Activated CD8-positive, alpha-beta memory T cell treated with anti-CD3 and anti-CD28 coated beads, Interleukin-2, amount 50 U/mL, for 48 hours (primary cell): ENCODE measurements at regions not wholly inside any gene's neighbourhood (a gene's known extent, or its start where the extent isn't known, plus 50 kb on each side); places are given as distances from the start of the nearest gene placed in this dataset.

Source experiments
- DNase-seq: peaks from one replicate; pipeline ENCODE4 v3.0.0-alpha.2; 2020

DNA sequence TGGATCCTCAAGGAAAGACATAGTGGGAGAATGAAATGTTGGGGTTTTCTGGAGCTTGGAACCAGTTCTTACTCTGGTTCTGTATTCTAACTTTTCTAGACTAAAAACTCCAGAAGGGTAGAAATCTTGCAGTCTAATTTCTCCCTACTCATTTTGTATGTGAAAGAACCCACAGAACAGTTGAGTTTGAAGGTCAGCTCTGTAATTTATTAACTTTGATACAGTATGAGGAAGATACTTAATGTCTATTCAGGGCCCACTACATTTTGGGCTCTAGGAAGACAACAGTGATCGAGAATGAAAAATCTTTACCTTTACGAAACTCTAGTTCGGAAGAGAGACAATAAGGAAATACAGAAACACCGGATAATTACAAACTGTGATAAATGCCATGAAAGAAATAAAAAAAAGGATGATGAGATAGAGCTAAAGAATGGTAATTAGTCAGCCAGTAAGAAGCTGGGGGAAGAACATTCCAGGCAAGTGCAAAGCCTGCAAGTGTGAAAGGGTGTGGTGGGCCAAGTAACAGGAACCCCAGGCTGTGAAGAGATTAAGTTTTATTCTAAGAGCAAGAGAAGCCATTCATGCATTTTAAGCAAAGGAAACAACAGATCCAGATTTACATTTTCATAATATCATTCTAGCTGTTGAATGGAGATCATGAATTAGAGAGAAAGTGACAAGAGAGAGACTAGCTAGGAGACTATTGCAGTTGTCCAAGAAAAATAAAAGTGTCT, 159.9 kb upstream of the HMCN1 start:
- no peak for DNase-seq

DNA sequence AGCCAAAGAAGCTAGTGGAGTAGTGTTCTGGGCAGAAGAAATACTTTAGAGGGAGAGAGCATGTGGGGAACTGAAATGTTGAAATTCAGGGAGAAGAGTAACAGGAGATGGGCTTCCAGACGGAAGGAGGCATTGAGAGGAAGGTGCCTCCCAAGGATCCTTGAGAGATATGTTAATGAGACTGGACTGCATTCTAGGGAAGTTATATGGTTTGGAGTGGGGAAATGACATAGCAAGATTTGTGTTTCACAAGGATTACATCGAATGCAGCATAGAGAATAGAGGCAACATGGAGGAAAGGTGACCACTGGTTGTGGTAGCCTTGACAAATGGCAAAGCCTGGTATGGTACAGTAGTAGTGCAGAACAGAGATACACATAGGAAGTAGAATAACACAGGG, 160.5 kb upstream of the HMCN1 start:
- no peak for DNase-seq

DNA sequence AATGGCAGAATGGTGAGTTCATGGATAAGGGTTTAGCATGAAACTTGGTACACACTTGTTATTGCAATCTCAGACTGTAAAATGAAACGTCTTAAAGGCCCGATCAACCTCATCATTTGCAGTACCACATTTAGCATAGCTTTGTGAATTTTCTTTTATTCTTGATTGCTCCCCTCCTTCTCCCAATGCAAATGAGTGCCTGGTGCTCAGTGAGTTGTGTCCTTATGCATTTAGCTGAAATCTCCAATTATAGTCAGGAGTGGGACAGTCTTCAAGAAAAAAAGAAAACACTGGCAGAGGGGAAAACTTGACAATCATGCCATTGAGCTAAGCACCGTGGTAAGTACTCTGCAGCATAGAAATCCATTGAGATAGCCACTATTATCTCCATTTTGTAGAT, 161.0 kb upstream of the HMCN1 start:
- no peak for DNase-seq

GRCh38 chr1:185570962-185571361, 163.2 kb upstream of the HMCN1 start:
- DNase-seq = no peak

DNA sequence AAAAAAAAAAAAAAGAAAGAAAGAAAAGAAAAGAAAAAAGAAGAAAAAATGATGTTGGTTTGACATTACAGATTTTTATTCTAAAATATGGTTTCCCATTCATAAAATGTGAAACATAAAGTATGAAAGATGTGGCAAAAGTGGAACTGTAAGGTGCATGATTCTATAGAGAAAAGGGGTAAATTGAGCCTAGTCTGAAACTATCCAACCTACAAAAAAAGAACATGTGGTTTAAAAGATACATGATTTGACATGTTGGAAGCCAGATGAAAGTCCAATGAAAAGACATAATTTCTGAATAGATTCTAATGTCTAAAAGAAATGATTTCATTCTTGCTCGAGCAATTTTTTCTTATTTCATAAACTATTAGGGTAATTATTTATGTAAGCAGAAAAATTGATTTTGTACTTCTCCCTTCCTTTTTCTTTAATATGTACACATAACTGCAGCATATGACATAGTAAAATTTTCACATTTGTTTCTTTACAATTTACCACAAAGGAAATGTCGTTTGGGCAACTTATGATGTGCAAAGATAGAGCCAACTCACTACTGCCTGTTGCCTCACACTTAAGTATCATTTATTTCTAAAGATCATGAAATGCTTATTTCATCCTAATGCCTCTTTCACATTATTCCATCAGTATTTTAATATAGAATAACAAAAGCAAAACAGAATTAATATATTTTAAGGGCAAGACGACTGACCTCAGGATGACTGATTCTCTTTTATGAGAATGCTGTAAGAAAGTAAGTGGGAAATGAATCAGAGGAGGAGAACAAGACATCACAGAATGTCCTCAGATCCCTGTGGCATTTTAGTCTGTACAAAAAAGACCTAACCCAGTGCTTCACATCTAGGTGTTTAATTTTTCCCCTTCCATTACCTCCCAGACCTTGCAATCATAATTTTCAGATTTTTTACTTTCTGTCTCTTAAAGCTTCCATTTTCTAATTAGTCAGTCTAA, 165.8 kb upstream of the HMCN1 start:
- DNase-seq = no peak

DNA sequence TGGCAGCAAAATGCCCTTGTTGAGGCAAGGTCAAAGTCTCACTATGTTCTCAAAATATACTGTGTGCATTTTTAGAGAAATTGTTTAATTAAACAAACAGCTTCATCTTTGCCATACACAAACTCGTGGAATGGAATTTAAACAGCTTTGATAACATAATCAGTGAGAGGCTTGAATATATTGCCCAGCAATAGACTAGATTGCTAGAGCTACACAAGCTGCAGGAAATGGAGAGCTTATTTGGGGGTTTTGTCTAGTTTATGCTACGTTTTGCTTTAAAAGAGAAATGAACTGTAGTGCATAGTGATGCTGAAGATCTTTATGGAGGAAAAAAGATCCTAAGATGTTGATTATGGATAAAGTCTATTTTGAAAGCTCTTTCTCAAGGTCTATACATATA, 166.8 kb upstream of the HMCN1 start:
- no peak for DNase-seq

GRCh38 chr1:185566995-185567394, 167.2 kb upstream of the HMCN1 start:
- no peak for DNase-seq

- no peak for DNase-seq
Observed at GRCh38 chr1:185565302-185565701, 168.9 kb upstream of the HMCN1 start.

DNA sequence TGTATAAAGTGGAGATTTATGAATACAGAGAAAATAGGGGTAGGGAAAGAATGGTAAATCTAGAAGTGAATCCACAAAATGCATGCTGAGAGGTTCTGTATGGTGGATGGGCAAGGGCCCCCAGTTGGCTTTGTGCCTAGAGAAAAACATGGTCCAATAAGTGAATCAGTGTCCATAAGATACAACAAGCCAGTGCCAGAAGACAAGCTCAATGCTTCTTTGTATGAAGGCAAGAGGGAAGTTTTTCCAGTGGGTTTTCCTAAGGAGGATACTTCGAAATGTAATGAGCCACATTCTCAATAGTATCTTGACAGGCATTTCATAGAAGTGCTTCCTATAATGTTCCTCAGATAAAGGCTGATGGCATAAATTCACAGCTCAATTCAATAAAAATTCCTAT, 169.4 kb upstream of the HMCN1 start:
- DNase-seq = no peak

DNA sequence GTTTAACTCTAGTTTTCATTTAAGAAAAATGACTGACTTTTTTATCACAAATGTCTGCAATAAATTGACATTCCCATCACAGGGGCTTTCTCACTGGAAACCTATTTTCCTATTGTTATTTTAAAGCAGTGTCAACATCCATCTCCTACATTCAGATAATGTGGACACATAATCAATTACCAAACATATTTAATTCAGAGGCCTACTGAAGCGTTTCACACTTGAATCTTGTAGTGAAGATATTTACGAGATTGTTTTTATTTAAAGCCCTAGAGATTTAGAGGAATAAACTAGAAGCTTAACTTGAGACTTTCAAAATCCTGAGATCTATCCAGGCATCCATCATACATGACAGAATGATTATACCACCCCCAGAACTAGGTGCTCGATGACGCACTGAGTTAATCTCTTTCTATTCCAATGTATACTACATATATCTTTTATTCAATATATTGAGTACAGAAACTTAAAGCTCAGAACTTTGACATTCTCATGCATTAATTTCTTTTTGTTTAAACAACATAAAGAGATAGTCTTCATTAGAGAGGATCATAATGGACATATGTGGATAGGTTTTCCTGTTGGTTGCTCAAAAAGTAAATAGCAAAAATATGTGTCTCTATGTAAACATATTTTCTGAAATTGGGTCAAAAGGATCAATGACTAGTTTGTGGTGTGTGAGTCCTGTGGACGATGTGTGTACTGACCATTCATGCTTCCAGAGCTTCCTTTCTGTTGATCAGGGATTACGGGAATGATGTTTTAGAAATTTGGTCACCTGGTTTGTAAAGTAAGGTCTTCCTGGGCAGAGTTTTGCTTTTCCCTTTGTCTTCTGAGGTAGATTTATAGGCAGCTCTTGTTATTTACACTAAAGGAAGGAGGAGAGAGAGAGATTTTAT, 171.5 kb upstream of the HMCN1 start:
- DNase-seq = no peak

GRCh38 chr1:185561629-185562028, 172.6 kb upstream of the HMCN1 start:
- no peak for DNase-seq

- DNase-seq = no peak
Observed at GRCh38 chr1:185560760-185561159, 173.4 kb upstream of the HMCN1 start.

- DNase-seq = peak; percentile 74
Observed at GRCh38 chr1:185559684-185560331, 174.4 kb upstream of the HMCN1 start.

GRCh38 chr1:185559151-185559550, 175.0 kb upstream of the HMCN1 start:
- DNase-seq = no peak

DNA sequence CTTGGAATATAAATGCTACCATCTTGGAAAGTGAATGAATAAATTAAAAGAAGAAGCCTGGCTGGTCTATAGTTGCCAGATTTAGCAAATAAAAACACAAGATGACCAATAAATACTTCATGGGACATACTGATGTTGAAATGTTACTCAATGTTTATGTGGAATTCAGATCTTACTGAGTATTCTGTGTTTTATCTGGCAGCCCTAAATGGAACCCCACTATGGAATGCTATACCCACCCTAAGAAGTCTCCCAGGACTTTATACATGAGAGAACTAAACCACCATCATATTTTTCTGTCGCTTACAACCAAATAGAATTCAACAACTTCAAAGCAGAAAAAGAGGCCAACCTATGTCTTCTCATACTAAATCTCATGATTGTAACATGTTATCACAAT, 177.6 kb upstream of the HMCN1 start:
- DNase-seq = no peak

DNA sequence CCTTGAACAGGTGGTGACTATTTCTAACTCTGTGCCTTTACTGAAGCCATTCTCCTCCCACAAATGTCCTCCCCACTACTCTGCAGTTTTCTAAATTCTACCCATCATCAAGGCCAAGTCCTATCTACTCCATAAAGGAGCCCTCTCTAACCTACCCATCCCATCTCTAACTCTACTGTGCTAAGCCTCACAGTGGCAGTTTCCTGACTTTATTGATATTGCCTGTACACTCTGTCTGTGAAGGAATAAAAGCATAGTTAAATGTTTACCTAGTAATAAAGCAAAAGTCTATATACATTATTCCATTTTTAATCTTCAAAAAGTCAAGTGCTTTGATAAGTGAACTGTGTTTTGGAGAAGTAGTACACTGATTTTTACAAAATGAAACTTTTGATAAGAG, 178.4 kb upstream of the HMCN1 start:
- DNase-seq = no peak

GRCh38 chr1:185551008-185551407, 183.2 kb upstream of the HMCN1 start:
- DNase-seq = no peak

GRCh38 chr1:185549906-185550305, 184.3 kb upstream of the HMCN1 start:
- no peak for DNase-seq

GRCh38 chr1:185546029-185546428, 188.2 kb upstream of the HMCN1 start:
- no peak for DNase-seq

- no peak for DNase-seq
Observed at GRCh38 chr1:185541871-185542301, 192.3 kb upstream of the HMCN1 start.

DNA sequence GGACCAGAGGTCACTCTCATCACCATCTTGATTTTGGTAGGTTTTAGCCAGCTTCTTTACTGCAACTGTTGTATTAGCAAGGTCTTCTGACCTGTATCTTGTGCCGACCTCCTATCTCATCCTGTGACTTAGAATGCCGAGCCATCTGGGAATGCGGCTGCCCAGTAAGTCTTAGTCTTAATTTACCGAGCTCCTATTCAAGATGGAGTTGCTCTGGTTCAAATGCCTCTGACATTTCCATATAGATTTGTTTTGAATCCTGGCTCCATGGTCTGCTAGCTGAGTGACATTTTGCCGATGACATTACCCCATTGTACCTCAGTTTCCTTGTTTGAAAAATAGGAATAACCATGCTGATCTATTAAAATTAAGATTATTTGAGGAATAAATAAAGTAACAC, 193.9 kb upstream of the HMCN1 start:
- DNase-seq = no peak

DNA sequence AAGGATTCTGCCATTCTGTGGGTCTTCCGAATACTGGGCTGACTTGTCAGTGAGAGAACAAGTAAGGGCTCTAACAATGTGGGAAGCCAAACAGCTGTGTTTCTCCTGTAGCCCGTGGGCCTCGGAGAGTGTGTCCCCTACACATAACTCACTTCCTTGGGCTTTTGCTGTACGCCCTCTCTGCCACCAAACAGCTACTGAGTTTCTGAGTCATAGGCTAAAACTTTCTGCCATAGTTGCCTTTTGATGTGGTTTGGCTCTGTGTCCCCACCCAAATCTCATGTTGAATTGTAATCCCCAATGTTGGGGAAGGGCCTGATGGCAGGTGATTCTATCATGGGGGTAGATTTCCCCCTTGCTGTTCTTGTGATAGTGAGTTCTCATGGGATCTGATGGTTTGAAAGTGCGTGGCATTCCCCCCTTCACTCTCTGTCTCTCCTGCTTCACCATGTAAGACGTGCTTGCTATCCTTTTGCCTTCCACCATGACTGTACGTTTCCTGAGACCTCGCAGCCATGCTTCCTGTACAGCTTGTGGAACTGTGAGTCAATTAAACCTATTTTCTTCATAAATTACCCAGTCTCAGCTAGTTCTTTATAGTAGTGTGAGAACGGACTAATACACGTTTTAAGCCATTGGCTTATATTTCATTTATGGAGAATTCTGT, 194.8 kb upstream of the HMCN1 start:
- DNase-seq = no peak
